ENCODE measurements at regions not wholly inside any gene's neighbourhood (a gene's known extent, or its start where the extent isn't known, plus 50 kb on each side); places are given as distances from the start of the nearest gene placed in this dataset.

DNA sequence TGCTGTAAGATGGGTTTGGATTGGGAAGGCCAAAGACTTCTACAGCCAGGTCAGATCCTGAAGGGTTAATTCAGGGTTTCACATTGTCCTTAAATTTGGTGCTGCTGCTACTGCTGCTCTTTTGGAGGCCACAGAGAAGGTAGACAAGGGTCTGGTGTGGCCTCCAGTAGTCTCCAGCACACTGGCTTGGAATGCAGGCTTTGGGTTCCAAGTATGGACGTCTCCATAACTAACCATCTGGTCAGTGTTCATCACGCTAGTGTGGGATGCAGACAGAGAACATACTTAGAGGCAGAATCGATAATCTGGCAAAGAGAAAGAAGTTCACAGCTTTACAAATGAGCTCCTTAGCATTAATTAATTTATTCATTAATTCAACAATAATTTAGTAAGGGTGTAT lies 154.1 kb downstream of the ZBTB18 start:
- no peak for TF ChIP-seq POLR2AphosphoS5 (IDR thresholded peaks at IDR 0.05; ENCODE audit: low read depth, low read length)
- no peak for TF ChIP-seq POLR2A (IDR thresholded peaks at IDR 0.05; ENCODE audit: low read depth, low read length)
- TF ChIP-seq TAF1 (IDR thresholded peaks at IDR 0.05; ENCODE audit: borderline replicate concordance, low read depth, low read length) = no peak
